H9 (cell line): ENCODE measurements at regions not wholly inside any gene's neighbourhood (a gene's known extent, or its start where the extent isn't known, plus 50 kb on each side); places are given as distances from the start of the nearest gene placed in this dataset.

Experiments
- DNase-seq: peaks from one replicate; pipeline ENCODE4 v3.0.0-alpha.2; 2017
- H2AFZ ChIP-seq: one replicate; pipeline ENCODE4 v1.6.1; 2013; ENCODE audit warnings: mild to moderate bottlenecking, low read length, control low read depth, moderate library complexity
- H2AK5ac ChIP-seq: 2 replicates; pipeline ENCODE4 v1.6.1; 2013; ENCODE audit warnings: low read length, control low read depth, mixed read lengths; ENCODE audit not compliant: insufficient read length
- H2BK120ac ChIP-seq: one replicate; pipeline ENCODE4 v1.6.1; 2013; ENCODE audit warnings: low read depth, mild to moderate bottlenecking, low read length, control low read depth, inconsistent platforms; ENCODE audit not compliant: poor library complexity, severe bottlenecking
- H2BK12ac ChIP-seq: 2 replicates; pipeline ENCODE4 v1.6.1; 2013; ENCODE audit warnings: low read length, control low read depth, mixed read lengths, low read depth; ENCODE audit not compliant: insufficient read length
- H2BK15ac ChIP-seq: 2 replicates; pipeline ENCODE4 v1.6.1; 2013; ENCODE audit warnings: low read depth, low read length, control low read depth
- H2BK20ac ChIP-seq: one replicate; pipeline ENCODE4 v1.6.1; 2013; ENCODE audit warnings: low read depth, mild to moderate bottlenecking, low read length, control low read depth, inconsistent platforms; ENCODE audit not compliant: poor library complexity, severe bottlenecking
- H2BK5ac ChIP-seq: 2 replicates; pipeline ENCODE4 v1.6.1; 2013; ENCODE audit warnings: low read length, control low read depth, mixed read lengths; ENCODE audit not compliant: insufficient read length
- H3K14ac ChIP-seq: 2 replicates; pipeline ENCODE4 v1.6.1; 2013; ENCODE audit warnings: low read length, control low read depth; ENCODE audit not compliant: insufficient read depth
- H3K18ac ChIP-seq: 2 replicates; pipeline ENCODE4 v1.6.1; 2013; ENCODE audit warnings: low read depth, mild to moderate bottlenecking, mixed read lengths, low read length, control low read depth; ENCODE audit not compliant: insufficient read length
- H3K23ac ChIP-seq: 2 replicates; pipeline ENCODE4 v1.6.1; 2013; ENCODE audit warnings: low read length, control low read depth, mixed read lengths, low read depth; ENCODE audit not compliant: insufficient read length
- H3K23me2 ChIP-seq: 2 replicates; pipeline ENCODE4 v1.6.1; 2013; ENCODE audit warnings: low read depth, mild to moderate bottlenecking, mixed read lengths, low read length, control low read depth; ENCODE audit not compliant: insufficient read length, poor library complexity, severe bottlenecking
- H3K27ac ChIP-seq: 2 replicates; pipeline ENCODE4 v1.5.1; 2013; ENCODE audit warnings: low read length, control low read depth, mixed read lengths, low read depth; ENCODE audit not compliant: insufficient read length
- H3K27me3 ChIP-seq: 2 replicates; pipeline ENCODE4 v1.6.1; 2013; ENCODE audit warnings: low read length, control low read depth, inconsistent platforms; ENCODE audit not compliant: insufficient read depth
- H3K4ac ChIP-seq: 2 replicates; pipeline ENCODE4 v1.6.1; 2013; ENCODE audit warnings: low read depth, mild to moderate bottlenecking, control low read depth, inconsistent platforms, low read length, moderate library complexity
- H3K4me1 ChIP-seq: 2 replicates; pipeline ENCODE4 v1.6.1; 2013; ENCODE audit warnings: low read length, control low read depth, inconsistent platforms; ENCODE audit not compliant: insufficient read depth
- H3K4me2 ChIP-seq: 2 replicates; pipeline ENCODE4 v1.6.1; 2013; ENCODE audit warnings: low read length, control low read depth, mixed read lengths; ENCODE audit not compliant: insufficient read length, insufficient read depth
- H3K56ac ChIP-seq: 2 replicates; pipeline ENCODE4 v1.6.1; 2013; ENCODE audit warnings: low read depth, mild to moderate bottlenecking, mixed read lengths, low read length, control low read depth; ENCODE audit not compliant: insufficient read length
- H3K79me1 ChIP-seq: 2 replicates; pipeline ENCODE4 v1.6.1; 2013; ENCODE audit warnings: low read depth, mild to moderate bottlenecking, moderate library complexity, low read length, control low read depth, inconsistent platforms; ENCODE audit not compliant: insufficient read depth, poor library complexity, severe bottlenecking
- H3K79me2 ChIP-seq: 2 replicates; pipeline ENCODE4 v1.6.1; 2013; ENCODE audit warnings: low read length, control low read depth, inconsistent platforms; ENCODE audit not compliant: insufficient read depth
- H3K9ac ChIP-seq: 2 replicates; pipeline ENCODE4 v1.6.1; 2013; ENCODE audit warnings: low read length, control low read depth, mixed read lengths; ENCODE audit not compliant: insufficient read length; ENCODE audit errors: extremely low read depth
- H3K9me3 ChIP-seq: one replicate; pipeline ENCODE4 v1.6.1; 2013; ENCODE audit warnings: low read depth, low read length, inconsistent platforms; ENCODE audit not compliant: control insufficient read depth
- H3T11ph ChIP-seq: one replicate; pipeline ENCODE4 v1.6.1; 2013; ENCODE audit warnings: mild to moderate bottlenecking, low read length, control low read depth, inconsistent platforms
- H4K20me1 ChIP-seq: one replicate; pipeline ENCODE4 v1.6.1; 2013; ENCODE audit not compliant: control insufficient read depth, insufficient read length, insufficient read depth
- H4K5ac ChIP-seq: 2 replicates; pipeline ENCODE4 v1.6.1; 2013; ENCODE audit warnings: low read depth, mild to moderate bottlenecking, mixed read lengths, low read length, control low read depth; ENCODE audit not compliant: insufficient read length
- H4K8ac ChIP-seq: replicated peaks from 2 replicates; pipeline ENCODE4 v1.6.1; 2013; ENCODE audit warnings: low read length, control low read depth, mixed read lengths, low read depth; ENCODE audit not compliant: insufficient read length
- H4K91ac ChIP-seq: 2 replicates; pipeline ENCODE4 v1.6.1; 2013; ENCODE audit warnings: low read depth, mild to moderate bottlenecking, moderate library complexity, mixed read lengths, low read length, control low read depth; ENCODE audit not compliant: insufficient read length
- H3K27ac Mint-ChIP-seq, 3 experiments: 2 replicates in 2 of 3; 3 replicates in 1 of 3; pipeline ENCODE4 v1.8.0; 2020 to 2021; ENCODE audit warnings: mixed read lengths in 3 of 3, mild to moderate bottlenecking in 1 of 3, moderate library complexity in 1 of 3
- H3K27me3 Mint-ChIP-seq: 2 replicates; pipeline ENCODE4 v1.8.0; 2021; ENCODE audit warnings: low read depth, mild to moderate bottlenecking, moderate library complexity, mixed read lengths
- H3K36me3 Mint-ChIP-seq, 3 experiments: 2 replicates in 2 of 3; 3 replicates in 1 of 3; pipeline ENCODE4 v1.8.0; 2020 to 2021; ENCODE audit warnings: low read depth in 3 of 3, mixed read lengths in 3 of 3; ENCODE audit not compliant: insufficient read depth in 1 of 3
- H3K4me1 Mint-ChIP-seq, 2 experiments: 2 replicates each; pipeline ENCODE4 v1.8.0; 2020; ENCODE audit warnings: mixed read lengths in 2 of 2
- H3K4me3 Mint-ChIP-seq, 2 experiments: 2 replicates in 1 of 2; 3 replicates in 1 of 2; pipeline ENCODE4 v1.8.0; 2020 to 2021; ENCODE audit warnings: mild to moderate bottlenecking in 2 of 2, mixed read lengths in 2 of 2, moderate library complexity in 1 of 2
- H3K9me3 Mint-ChIP-seq, 2 experiments: 2 replicates in 1 of 2; 3 replicates in 1 of 2; pipeline ENCODE4 v1.8.0; 2020; ENCODE audit warnings: mild to moderate bottlenecking in 2 of 2, mixed read lengths in 2 of 2, moderate library complexity in 1 of 2
- WGBS: extraction: QIAGEN DNeasy Blood & Tissue Kit; methylation state at CpG from one replicate; pipeline ENCODE4 v1.1.7; 2013; ENCODE audit warnings: missing lambda C conversion rate, low lambda C conversion rate, mixed read lengths; ENCODE audit not compliant: insufficient read length; ENCODE audit errors: extremely low coverage; 5-methylcytosine and 5-hydroxymethylcytosine counted together
- TF ChIP-seq, protein P1 (sequence below): fragments of 200-600 bp; sonication (generic); conservative IDR thresholded peaks from 3 replicates; pipeline ENCODE4 v1.8.0; 2021; ENCODE audit warnings: antibody characterized with exemption, mild to moderate bottlenecking

GRCh38 chr6:40685862-40686261, 98.7 kb upstream of the LRFN2 start:
- Histone ChIP-seq H3K18ac (no peak overlapping the region), H3K4me1 (no peaks in the 10 kb centered on the region), H3K9me3 (no peaks in the 10 kb centered on the region), H3K23ac (no peak overlapping the region), H3K79me1 (no peaks in the 10 kb centered on the region), H2BK5ac (no peak overlapping the region), H3K56ac (no peak overlapping the region), H2BK20ac (no peak overlapping the region), H4K20me1 (no peaks in the 10 kb centered on the region), H2BK12ac (no peak overlapping the region), H3K14ac (no peak overlapping the region), H2AFZ (no peak overlapping the region), H2AK5ac (no peak overlapping the region), H3K4me2 (no peak overlapping the region), H3T11ph (no peak overlapping the region), H4K5ac (no peak overlapping the region), H3K23me2 (no peaks in the 10 kb centered on the region), H4K8ac (no peak overlapping the region), H4K91ac (no peak overlapping the region), H3K4ac (no peak overlapping the region), H3K9ac (no peak overlapping the region), H3K79me2 (no peaks in the 10 kb centered on the region), H2BK120ac (no peak overlapping the region), H2BK15ac (no peak overlapping the region), H3K27ac (no peak overlapping the region), H3K27me3 (no peaks in the 10 kb centered on the region)
- TF ChIP-seq, protein P1, sequence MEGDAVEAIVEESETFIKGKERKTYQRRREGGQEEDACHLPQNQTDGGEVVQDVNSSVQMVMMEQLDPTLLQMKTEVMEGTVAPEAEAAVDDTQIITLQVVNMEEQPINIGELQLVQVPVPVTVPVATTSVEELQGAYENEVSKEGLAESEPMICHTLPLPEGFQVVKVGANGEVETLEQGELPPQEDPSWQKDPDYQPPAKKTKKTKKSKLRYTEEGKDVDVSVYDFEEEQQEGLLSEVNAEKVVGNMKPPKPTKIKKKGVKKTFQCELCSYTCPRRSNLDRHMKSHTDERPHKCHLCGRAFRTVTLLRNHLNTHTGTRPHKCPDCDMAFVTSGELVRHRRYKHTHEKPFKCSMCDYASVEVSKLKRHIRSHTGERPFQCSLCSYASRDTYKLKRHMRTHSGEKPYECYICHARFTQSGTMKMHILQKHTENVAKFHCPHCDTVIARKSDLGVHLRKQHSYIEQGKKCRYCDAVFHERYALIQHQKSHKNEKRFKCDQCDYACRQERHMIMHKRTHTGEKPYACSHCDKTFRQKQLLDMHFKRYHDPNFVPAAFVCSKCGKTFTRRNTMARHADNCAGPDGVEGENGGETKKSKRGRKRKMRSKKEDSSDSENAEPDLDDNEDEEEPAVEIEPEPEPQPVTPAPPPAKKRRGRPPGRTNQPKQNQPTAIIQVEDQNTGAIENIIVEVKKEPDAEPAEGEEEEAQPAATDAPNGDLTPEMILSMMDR, result no peak
- Mint-ChIP-seq H3K27ac (no peak overlapping the region; a peak in 1 of 7 replicates), H3K4me1 (peaks cover 0 to 5% of the 10 kb centered on the region in 2 experiments; a peak in 2 of 4 replicates), H3K9me3 (peaks cover 4 to 6% of the 10 kb centered on the region in 2 experiments; a peak in 3 of 5 replicates), H3K4me3 (no peak overlapping the region), H3K27me3 (peaks cover 21% of the 10 kb centered on the region), H3K36me3 (no peaks in the 10 kb centered on the region; a peak in 1 of 7 replicates)
- no peak for DNase-seq
- WGBS, result no CpG with 5 or more reads among the region's 6 CpGs
